HS-27A (cell line): ENCODE measurements at regions not wholly inside any gene's neighbourhood (a gene's known extent, or its start where the extent isn't known, plus 50 kb on each side); places are given as distances from the start of the nearest gene placed in this dataset.

Experiments used
- DNase-seq: peaks from one replicate; pipeline ENCODE4 v3.0.0-alpha.2; 2012; ENCODE audit warnings: low read depth, missing footprints

DNA sequence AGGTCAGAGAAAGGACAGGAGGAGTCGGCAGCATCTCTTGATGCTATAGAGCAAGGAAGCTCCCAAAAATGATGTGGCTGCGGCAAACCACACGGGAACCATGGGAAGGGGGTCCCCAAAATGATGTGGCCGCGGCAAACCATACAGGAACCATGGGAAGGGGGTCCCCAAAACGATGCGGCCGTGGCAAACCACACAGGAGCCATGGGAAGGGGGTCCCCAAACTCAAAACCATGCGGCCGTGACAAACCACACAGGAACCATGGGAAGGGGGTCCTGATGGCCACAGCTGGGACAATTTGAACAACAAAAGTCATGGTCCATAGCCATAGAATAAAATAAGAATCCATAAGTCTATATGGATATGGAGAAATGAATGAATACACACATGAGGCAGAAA is 58.4 kb upstream of the GLI2 start:
- DNase-seq = no peak

DNA sequence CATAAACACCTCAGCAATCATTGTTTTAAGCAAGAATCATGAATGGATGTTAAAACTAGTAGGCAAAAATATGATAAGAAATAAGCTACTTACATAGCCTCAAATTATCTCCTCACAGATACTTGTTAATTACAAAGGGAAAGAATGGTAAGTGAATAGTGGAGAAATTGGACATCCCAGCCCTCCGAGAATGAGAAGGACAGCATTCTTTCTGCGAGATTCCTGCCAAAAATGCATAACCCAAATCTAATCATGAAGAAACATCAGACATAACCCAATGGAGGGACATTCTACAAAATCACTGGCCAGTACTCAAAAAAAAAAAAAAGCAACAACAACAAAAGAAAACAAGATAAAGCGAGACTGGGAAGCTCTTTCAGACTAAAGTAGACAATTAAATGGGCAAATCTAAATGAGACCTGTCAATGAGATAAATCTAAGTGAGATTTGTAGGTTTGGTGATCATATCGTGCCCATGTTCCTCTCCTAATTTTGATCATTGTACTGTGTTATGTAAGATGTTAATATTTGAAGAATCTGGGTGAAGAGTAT is 57.9 kb upstream of the GLI2 start:
- DNase-seq = no peak

DNA sequence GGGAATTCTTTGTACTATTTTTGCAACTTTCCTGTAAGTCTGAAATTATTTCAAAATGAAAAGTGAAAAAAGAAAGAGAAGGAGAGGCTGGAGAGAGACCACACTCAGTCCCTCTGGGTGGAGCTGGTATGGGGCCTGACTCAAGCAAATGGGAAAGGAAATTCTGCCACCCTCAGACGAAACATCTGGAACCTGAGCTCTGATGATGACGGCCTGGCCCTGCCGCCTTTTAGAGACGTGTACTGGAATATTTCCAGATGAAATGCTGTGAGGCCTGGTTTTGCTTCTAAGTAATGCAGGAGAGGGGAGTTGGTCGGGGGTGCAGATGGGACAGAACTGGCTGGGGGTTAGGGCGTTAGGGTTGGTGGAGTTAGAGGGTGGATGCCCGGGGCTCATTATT is 57.4 kb upstream of the GLI2 start:
- DNase-seq = no peak

DNA sequence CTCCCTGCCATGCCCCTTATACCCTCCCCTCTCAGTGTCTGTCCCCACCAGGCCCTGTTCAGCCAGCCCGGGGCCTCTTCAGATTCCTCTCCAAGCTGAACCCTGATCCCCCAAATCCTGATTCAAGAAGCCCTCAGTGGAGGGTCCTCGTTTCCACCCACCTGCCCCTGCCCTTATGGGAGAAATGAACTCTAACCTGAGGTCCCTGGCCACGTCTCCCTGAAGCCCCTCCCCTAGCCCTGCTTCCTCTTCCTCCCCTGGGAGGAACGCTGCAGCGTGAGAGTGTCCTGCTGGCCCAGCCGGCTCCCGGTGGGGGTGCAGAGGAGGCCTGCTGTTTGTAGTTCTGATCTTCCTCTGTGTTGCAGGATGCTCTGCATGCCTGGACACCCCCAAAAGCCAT is 56.7 kb upstream of the GLI2 start:
- no peak for DNase-seq

DNA sequence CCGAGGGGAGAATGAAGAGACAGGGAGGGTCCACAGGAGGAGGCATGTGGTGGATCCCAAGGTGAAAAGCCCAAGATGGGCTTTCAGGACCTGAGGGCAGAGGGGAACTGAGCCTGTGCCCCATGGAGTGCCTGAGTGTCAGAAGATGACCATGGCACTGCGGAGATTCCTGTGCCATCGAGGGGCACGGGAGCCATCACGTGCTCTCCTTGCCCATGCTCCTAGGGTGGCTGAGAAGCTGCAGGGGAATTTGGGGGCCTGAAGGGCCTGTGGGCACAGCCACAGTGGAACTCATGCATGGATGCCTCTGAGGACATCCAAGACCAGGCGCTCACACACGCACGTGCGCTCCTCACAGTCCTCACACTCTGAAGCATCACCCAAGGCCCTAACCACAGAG is 56.1 kb upstream of the GLI2 start:
- DNase-seq = no peak

DNA sequence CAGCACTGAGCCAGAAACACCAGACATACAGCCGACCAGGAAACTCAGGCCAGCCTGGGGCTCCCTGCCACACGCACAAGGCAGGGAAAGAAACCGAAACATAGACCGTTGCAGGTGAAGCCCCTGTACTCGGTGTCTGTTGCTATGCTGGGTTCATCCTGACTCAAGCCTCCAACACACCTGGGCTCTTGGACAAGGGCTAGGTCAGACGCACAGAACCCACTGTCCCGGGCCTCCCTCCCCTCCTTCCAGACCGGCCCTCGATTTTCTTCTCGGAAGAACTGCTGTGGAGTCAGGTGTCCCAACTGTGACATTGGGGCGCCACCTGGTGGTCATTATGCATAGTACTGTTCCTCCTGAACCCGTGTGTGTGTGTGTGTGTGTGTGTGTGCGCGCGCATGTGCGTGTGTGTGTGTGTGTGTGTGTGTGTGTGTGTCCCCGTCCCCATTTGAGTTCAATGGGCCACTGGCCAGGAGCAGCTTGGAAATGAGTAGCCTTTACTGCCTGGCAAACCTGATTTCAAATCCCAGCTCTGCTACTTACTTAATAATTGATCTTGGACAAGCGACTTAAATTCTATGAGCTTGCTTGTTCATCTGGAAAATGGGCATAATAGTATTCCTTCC is 55.4 kb upstream of the GLI2 start:
- DNase-seq = peak; percentile 75

DNA sequence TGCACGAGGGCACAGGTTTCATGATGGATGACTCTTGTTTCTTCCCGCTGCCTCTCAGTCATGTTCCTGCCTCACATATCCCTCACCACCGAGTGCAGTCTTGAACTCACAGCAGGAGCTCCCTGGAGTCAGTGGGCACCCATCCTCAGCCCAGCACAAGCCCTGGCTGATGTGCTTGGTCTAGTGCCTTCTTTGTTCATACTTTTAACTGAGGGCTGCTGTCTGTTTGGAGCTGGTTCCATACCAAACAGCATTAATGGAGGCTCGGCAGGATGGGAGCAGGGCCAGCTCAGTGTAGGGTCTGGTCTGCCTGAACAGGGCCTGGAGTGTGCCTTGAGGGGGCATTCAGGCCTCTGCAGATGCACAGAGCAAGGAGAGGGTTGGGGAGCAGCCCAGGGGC is 54.5 kb upstream of the GLI2 start:
- no peak for DNase-seq

DNA sequence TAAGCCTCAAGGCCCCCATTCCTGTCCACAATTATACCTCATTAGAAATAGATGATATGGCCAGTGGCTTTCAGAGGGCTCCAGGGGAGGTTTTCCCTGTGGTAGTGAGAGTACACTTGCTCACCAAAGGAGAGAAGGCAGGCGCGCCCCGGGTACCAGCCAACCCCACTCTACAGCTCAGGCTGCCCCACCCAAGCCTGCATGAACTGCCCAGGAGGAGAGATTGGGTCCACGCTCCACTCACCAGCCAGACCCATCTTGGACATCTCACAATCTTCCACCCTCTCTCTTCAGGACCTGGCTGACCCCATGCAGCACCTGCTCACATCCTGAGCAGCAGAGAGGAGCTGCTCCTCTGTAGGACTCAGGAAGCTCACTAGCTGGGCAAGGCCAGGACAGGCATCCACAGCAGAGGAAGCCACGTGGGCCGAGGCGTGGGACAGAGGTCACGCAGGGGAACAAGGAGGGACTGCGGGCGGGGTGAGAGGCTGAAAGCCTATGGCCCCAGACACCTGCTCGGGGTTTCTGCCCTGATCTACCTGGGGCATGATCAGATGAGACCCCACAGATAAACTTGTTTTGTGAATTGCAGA is 53.9 kb upstream of the GLI2 start:
- DNase-seq = no peak

DNA sequence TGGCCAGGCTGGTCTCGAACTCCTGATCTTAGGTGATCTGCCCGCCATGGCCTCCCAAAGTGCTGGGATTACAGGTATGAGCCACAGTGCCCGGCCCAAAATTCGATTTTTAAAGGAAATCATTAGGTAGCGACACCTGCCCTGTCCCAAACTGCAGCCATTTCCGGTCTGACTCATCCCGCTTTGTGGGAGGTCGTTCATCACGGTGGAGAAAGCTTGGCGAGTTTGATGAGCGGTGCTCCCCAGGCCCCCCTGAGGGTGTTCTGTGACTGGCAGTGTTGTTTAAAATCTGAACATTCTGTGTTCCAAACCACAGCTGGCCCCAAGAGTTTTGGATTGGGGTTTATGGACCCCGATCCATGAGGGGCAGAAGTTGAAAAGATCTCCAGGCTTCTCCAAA is 53.0 kb upstream of the GLI2 start:
- DNase-seq = no peak

DNA sequence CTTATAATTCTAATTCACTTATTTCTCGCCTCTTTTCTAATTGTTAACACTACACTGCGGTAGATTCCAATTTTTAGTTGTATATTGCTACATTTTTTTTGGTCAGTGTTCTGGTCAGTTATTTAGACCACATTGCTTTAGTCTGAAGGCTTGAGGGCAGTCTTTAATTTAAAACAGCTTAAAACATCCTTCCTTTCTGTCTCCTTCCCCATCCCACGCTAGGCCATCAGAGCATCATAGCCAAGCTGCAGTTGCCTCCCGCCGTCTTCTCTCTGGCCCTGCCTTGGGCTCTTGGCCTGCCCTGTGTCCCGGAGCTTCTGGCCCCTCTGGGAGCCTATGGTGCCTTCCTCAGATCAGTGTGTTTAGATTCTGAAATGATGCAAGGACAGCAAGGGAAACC is 52.6 kb upstream of the GLI2 start:
- DNase-seq = no peak

DNA sequence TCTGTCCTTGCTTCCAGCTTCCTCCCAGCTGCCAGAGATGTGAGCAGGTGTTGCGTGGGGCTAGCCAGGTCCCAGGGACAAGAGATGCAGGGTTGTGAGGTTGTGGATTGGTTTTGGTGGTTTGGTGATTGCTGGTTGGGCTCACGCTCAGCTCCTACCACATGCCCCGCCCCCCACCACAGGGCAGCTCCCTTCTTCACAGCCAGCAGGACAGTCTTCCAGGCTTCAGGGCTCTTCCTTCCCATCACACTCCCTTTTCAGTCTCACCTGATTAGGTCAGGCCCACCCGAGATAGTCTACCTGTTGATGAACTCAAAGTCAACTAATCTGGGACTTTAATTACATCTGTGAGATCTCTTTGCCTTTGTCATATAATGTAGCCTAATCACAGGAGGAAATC is 52.0 kb upstream of the GLI2 start:
- no peak for DNase-seq

DNA sequence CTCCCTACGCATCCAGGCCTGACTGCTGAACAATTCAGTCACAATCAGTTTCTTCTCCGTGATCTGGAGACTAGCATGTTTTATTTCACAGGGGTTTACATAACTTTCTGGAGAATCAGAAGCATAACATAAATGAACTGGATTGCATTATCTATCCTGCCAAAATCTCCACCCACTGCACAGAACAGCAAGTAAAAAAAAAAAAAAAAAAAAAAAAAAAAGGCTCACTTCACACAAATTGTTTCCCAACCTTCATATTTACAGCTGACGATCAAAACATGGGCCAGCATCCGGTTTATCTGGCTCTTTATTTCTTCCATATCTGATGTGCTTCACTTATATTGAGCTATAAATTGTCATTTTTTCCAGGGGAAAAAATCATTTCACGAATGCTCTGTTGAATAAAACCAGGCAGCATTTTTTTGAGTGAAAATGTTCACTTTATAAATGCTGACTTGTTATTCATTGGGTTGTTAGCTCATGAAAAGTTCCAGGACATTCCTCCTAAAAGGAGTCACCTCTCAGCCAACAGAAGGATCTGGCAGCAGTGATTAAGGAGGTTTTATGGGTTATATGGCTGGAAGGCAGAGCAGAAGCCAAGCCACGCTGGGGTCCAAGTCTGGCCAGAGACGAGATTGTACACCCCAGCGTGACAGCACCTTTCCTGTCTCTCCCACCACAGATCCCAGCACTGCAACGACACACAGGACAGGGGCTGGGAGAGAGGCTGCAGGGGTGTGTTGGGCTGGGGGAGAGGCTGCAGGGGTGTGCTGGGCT is 51.2 kb upstream of the GLI2 start:
- DNase-seq = no peak

DNA sequence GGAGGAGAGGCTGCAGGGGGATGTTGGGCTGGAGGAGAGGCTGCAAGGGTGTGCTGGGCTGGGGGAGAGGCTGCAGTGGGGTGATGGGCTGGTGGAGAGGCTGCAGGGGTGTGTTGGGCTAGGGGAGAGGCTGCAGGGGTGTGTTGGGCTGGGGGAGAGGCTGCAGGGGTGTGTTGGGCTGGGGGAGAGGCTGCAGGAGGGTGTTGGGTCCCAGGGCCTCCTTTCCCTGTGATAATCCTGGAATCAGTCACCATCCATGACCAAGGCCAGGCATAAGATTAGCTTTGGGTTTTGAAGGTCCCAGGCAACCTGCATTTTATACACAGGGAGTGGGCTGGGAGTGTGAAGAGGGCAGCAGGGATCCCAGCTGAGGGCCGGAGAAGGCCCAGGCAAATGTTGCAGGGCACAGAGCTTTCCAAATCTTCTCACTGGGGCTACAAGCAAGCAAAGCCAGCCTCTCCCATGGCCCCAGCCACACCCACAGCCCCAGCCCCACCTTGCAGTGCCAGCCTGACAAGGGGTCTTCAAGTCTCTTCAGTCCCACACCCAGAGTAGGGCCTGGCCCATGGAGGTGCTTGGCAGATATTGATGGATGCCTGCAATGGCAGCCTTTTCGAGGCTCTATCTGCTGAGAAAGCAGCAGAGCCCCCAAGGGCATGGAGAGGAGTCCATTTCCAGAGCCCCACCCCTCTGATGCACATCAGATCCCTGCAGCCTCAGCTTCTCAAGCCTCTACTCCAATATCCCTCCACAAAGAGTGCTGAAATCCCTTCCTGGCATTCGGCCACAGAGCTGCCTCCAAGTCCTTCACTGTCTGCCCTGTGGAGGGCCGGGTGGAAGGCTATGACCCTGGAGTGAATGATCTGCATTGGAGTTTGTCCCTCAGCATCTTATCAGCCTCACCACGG is 50.3 kb upstream of the GLI2 start:
- no peak for DNase-seq
